ENCODE measurements at regions not wholly inside any gene's neighbourhood (a gene's known extent, or its start where the extent isn't known, plus 50 kb on each side); places are given as distances from the start of the nearest gene placed in this dataset.

DNA sequence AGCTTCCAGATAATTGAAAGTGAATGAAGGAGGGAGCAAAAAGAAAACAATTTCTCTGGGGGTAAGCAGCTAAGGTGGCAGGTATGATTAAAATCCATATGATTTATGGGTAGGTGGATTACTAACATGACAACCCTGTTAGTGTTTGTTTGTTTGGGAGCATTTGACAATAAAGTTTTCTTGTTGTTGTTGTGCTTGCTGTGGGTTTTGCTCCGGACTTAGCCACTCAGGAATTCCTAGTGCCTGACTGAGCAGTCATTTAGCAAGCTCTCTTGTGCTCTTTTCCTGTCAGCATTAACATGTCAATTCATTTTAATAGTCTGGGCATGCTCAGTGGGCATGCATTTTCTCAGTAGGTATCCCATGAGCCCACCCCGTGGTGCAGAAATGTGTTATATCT lies 674.8 kb upstream of the ZEB2 start:
- H3K27ac Mint-ChIP-seq = no peak overlapping the region
- no peaks in the 10 kb centered on the region for H3K36me3 Mint-ChIP-seq
- no peak overlapping the region for H3K4me3 Mint-ChIP-seq
- DNase-seq (ENCODE audit: low spot score in 2 of 2, unreplicated experiment in 2 of 2) = no peak
- H3K27me3 Mint-ChIP-seq (ENCODE audit: low read depth) = no peaks in the 10 kb centered on the region
- no peaks in the 10 kb centered on the region for H3K9me3 Mint-ChIP-seq
- TF ChIP-seq, protein P1, sequence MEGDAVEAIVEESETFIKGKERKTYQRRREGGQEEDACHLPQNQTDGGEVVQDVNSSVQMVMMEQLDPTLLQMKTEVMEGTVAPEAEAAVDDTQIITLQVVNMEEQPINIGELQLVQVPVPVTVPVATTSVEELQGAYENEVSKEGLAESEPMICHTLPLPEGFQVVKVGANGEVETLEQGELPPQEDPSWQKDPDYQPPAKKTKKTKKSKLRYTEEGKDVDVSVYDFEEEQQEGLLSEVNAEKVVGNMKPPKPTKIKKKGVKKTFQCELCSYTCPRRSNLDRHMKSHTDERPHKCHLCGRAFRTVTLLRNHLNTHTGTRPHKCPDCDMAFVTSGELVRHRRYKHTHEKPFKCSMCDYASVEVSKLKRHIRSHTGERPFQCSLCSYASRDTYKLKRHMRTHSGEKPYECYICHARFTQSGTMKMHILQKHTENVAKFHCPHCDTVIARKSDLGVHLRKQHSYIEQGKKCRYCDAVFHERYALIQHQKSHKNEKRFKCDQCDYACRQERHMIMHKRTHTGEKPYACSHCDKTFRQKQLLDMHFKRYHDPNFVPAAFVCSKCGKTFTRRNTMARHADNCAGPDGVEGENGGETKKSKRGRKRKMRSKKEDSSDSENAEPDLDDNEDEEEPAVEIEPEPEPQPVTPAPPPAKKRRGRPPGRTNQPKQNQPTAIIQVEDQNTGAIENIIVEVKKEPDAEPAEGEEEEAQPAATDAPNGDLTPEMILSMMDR (IDR thresholded peaks at IDR 0.05; ENCODE audit: unreplicated experiment) = no peak
- peaks cover 30% of the 10 kb centered on the region for H3K4me1 Mint-ChIP-seq

DNA sequence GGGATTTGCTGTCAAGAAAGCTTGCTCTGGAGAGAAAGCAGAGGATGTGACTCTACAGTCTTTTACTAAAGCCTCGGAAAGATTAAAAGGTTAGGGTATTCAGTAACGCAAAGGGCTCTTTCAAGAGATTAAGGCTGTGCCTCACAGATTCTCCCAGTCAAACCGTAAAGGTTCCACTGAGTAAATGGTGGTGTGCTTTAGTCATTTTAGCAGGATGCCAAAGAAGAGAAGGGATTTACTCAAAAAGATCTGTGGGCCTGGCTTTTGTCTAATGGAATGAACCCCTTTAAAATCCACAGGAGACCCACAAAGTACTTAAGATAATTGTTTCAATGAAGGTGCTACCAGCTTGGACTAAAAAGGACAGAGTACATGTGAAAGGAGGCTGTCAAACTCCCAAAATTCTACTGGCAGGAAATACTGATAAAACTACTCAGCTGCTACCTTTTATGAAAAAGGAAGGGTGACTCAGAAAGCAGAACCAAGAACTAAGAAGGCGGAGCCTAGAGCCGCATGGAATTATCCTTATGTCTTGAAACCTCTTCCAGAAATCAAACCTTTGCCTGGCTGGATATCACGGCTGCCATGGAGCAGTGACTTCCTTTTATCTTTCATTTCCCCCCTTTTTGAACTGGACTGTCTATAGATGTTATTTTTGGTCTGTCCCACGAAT lies 670.2 kb upstream of the ZEB2 start:
- Mint-ChIP-seq H3K27me3 (ENCODE audit: low read depth) (no peaks in the 10 kb centered on the region), H3K36me3 (peaks cover 2% of the 10 kb centered on the region), H3K4me3 (no peak overlapping the region), H3K27ac (no peak overlapping the region), H3K9me3 (peaks cover 10% of the 10 kb centered on the region), H3K4me1 (peaks cover 16% of the 10 kb centered on the region)
- TF ChIP-seq, protein P1 (IDR thresholded peaks at IDR 0.05; ENCODE audit: unreplicated experiment) = no peak
- DNase-seq (ENCODE audit: low spot score in 2 of 2, unreplicated experiment in 2 of 2) = no peak

DNA sequence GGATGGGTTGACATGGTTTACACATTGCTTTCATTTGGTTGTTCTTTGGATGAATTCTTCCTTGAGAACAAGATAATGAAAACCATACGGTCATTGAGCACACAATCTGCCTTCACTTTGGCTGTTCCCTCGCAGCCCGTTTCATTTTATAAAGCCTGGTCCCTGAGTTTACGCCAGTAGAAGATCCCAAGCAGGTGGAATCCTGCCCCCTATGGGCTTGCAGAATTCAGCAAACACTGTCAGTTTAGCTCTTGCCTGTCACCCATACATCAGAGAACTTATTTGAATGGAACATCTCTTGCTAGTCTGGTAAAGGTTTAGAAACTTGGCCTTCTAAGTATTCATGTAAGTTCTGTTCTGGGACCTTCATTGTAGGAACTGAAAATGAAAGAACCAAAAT lies 666.4 kb upstream of the ZEB2 start:
- Mint-ChIP-seq H3K27ac (no peak overlapping the region), H3K4me1 (peaks cover 4% of the 10 kb centered on the region), H3K4me3 (no peak overlapping the region), H3K36me3 (peaks cover 2% of the 10 kb centered on the region), H3K27me3 (ENCODE audit: low read depth) (no peaks in the 10 kb centered on the region), H3K9me3 (peaks cover 13% of the 10 kb centered on the region)
- DNase-seq (ENCODE audit: low spot score in 2 of 2, unreplicated experiment in 2 of 2) = no peak
- TF ChIP-seq, protein P1 (IDR thresholded peaks at IDR 0.05; ENCODE audit: unreplicated experiment) = no peak

DNA sequence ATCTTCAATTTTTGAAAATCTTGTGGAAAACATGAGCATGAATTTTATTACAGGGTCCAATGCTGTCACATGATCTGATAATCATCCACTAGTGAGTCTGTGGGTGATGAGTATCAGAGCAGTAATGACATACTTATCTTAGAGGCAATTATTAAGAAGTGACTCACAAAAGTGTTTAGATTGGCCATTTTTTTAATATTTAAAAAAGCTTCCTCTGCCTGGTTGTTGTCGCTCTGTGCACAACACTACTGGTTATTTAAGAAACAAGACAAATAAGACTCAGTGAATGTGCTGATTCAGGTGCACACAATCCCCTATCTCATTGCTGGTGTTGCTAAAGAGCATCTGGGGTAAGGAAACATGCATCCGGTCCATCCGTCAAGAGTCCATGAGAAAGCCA lies 665.8 kb upstream of the ZEB2 start:
- no peak for DNase-seq (ENCODE audit: low spot score in 2 of 2, unreplicated experiment in 2 of 2)
- no peaks in the 10 kb centered on the region for H3K27me3 Mint-ChIP-seq (ENCODE audit: low read depth)
- no peak overlapping the region for H3K27ac Mint-ChIP-seq
- peaks cover 13% of the 10 kb centered on the region for H3K9me3 Mint-ChIP-seq
- TF ChIP-seq, protein P1 (IDR thresholded peaks at IDR 0.05; ENCODE audit: unreplicated experiment) = no peak
- H3K36me3 Mint-ChIP-seq = peaks cover 2% of the 10 kb centered on the region
- H3K4me1 Mint-ChIP-seq = peaks cover 4% of the 10 kb centered on the region
- no peak overlapping the region for H3K4me3 Mint-ChIP-seq

DNA sequence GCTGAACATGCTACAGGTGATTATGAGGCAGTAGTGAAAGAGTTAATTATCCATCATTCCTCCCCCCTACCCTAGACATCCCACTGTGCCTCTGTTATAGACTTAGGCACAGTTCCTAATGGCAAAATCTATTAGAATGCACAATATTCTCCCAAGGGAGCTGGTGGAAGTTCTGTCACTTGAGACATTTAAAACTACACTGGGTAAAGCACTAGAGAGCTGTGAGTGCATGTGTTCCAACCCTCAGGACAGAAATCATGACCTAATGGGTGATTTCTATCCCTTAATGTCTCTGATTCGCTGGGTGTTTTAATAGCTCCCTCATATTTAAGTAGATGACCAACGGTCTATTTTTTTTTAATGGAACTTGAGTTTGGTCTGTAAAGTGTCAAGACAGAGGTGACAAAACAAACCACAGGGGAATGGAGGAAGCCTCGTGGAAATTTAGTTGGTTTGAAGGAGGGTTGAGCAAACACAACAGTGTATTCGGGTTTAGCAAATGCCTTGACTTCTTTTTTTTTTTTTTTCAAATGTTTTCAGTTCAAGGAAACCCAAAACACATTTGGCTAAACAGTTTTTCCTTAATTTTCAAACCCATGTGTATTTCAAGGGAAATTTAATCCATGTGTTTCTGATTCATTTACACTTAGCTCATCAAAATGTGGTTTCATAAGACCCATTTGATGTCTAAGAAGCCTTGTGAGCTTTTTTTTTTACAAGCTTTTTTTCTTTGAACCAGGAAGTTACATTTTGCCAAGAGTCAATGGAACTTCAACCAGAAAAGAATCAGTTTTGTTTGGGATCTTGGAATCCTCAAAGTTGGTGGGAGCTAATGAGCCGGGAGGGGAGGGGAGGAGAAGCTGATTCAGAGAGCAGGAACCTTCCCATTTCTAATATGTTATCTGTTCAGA lies 665.1 kb upstream of the ZEB2 start:
- DNase-seq (ENCODE audit: low spot score in 2 of 2, unreplicated experiment in 2 of 2) = no peak
- Mint-ChIP-seq H3K36me3 (peaks cover 2% of the 10 kb centered on the region), H3K27ac (no peak overlapping the region), H3K4me3 (no peak overlapping the region), H3K4me1 (peaks cover 4% of the 10 kb centered on the region), H3K27me3 (ENCODE audit: low read depth) (no peaks in the 10 kb centered on the region), H3K9me3 (peaks cover 13% of the 10 kb centered on the region)
- TF ChIP-seq, protein P1 (IDR thresholded peaks at IDR 0.05; ENCODE audit: unreplicated experiment) = no peak

Data from mesothelial cell of epicardium (in vitro differentiated cells).